ENCODE measurements at regions not wholly inside any gene's neighbourhood (a gene's known extent, or its start where the extent isn't known, plus 50 kb on each side); places are given as distances from the start of the nearest gene placed in this dataset.
"Not testable (repeated sequence)": the region's sequence is repeated elsewhere in the genome, so short reads cannot be mapped to it uniquely, and the experiment has no call there.

DNA sequence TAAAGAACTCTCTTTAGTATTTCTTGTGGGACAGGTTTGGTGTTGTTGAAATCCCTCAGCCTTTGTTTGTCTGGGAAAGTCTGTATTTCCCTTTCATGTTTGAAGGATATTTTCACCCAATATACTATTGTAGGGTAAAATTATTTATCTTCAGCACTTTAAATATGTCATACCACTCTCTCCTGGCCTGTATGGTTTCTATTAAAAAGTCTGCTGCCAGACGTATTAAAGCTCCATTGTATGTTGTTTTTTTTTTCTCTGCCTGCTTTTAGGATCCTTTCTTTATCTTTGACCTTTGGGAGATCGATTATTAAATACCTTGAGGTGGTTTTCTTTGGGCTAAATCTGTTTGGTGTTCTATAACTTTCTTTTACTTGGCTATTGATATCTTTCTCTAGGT, 119.0 kb upstream of the TBC1D5 start:
- Mint-ChIP-seq H3K27ac (no peak overlapping the region), H3K4me3 (no peak overlapping the region), H3K4me1 (ENCODE audit: low read depth) (no peaks in the 10 kb centered on the region), H3K27me3 (ENCODE audit: low read depth) (peaks cover 5% of the 10 kb centered on the region), H3K36me3 (ENCODE audit: insufficient read depth in 2 of 2) (no peaks in the 10 kb centered on the region), H3K9me3 (no peaks in the 10 kb centered on the region)
- no peak for ATAC-seq (replicated peaks in 1 of 2)
- no peak for DNase-seq

- DNase-seq; H3K36me3 Mint-ChIP-seq (ENCODE audit: insufficient read depth in 2 of 2); ATAC-seq (replicated peaks in 1 of 2); H3K9me3 Mint-ChIP-seq; H3K27me3 Mint-ChIP-seq (ENCODE audit: low read depth); H3K27ac Mint-ChIP-seq; H3K4me3 Mint-ChIP-seq; H3K4me1 Mint-ChIP-seq (ENCODE audit: low read depth): not testable (repeated sequence)
Measured at GRCh38 chr3:17860840-17861471, 118.5 kb upstream of the TBC1D5 start.

- Mint-ChIP-seq H3K27ac (no peak overlapping the region), H3K4me1 (ENCODE audit: low read depth) (no peaks in the 10 kb centered on the region), H3K36me3 (ENCODE audit: insufficient read depth in 2 of 2) (no peaks in the 10 kb centered on the region), H3K4me3 (no peak overlapping the region), H3K27me3 (ENCODE audit: low read depth) (no peaks in the 10 kb centered on the region), H3K9me3 (no peaks in the 10 kb centered on the region)
- ATAC-seq (replicated peaks in 1 of 2) (no peak), DNase-seq (no peak)
Measured at GRCh38 chr3:17852217-17852616, 109.8 kb upstream of the TBC1D5 start.

GRCh38 chr3:17850448-17850847, 108.0 kb upstream of the TBC1D5 start:
- Mint-ChIP-seq H3K4me3 (no peak overlapping the region), H3K9me3 (no peaks in the 10 kb centered on the region), H3K27ac (no peak overlapping the region), H3K27me3 (ENCODE audit: low read depth) (no peaks in the 10 kb centered on the region), H3K36me3 (ENCODE audit: insufficient read depth in 2 of 2) (no peaks in the 10 kb centered on the region), H3K4me1 (ENCODE audit: low read depth) (no peaks in the 10 kb centered on the region)
- DNase-seq: no peak
- ATAC-seq (replicated peaks in 1 of 2): no peak

GRCh38 chr3:17848102-17848501, 105.7 kb upstream of the TBC1D5 start:
- Mint-ChIP-seq H3K27ac (no peak overlapping the region), H3K9me3 (no peaks in the 10 kb centered on the region), H3K36me3 (ENCODE audit: insufficient read depth in 2 of 2) (no peaks in the 10 kb centered on the region), H3K27me3 (ENCODE audit: low read depth) (no peaks in the 10 kb centered on the region), H3K4me1 (ENCODE audit: low read depth) (no peaks in the 10 kb centered on the region), H3K4me3 (no peak overlapping the region)
- ATAC-seq (replicated peaks in 1 of 2): no peak
- DNase-seq: no peak

GRCh38 chr3:17847156-17847555, 104.7 kb upstream of the TBC1D5 start:
- Mint-ChIP-seq H3K36me3 (ENCODE audit: insufficient read depth in 2 of 2) (no peaks in the 10 kb centered on the region), H3K27ac (no peak overlapping the region), H3K27me3 (ENCODE audit: low read depth) (no peaks in the 10 kb centered on the region), H3K4me3 (no peak overlapping the region), H3K4me1 (ENCODE audit: low read depth) (no peaks in the 10 kb centered on the region), H3K9me3 (no peaks in the 10 kb centered on the region)
- DNase-seq (no peak), ATAC-seq (replicated peaks in 1 of 2) (no peak)

DNA sequence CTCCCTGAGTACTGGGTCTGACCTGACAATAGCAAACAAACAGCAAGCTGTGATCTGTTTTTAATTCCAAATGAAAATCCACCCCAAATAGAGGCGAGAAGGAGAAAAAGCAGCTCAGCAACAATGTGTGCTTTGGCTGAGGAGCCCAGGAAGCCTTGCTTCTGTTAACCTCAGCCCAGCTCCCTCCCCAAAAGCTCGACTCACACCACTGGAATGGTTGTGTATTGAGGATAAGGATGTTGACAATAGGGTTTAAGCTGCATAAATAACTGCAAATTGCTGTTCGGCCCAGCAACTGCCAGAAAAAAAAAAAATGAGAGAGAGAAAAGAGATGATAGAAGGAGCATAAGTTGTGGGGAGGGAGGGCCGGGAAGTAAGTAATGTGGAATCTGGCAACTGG, 104.0 kb upstream of the TBC1D5 start:
- DNase-seq: no peak
- Mint-ChIP-seq H3K4me1 (ENCODE audit: low read depth) (no peaks in the 10 kb centered on the region), H3K36me3 (ENCODE audit: insufficient read depth in 2 of 2) (no peaks in the 10 kb centered on the region), H3K27ac (no peak overlapping the region), H3K4me3 (no peak overlapping the region), H3K9me3 (no peaks in the 10 kb centered on the region), H3K27me3 (ENCODE audit: low read depth) (no peaks in the 10 kb centered on the region)
- no peak for ATAC-seq (replicated peaks in 1 of 2)

- Mint-ChIP-seq H3K27me3 (ENCODE audit: low read depth) (no peaks in the 10 kb centered on the region), H3K36me3 (ENCODE audit: insufficient read depth in 2 of 2) (no peaks in the 10 kb centered on the region), H3K27ac (no peak overlapping the region), H3K4me3 (no peak overlapping the region), H3K4me1 (ENCODE audit: low read depth) (no peaks in the 10 kb centered on the region), H3K9me3 (no peaks in the 10 kb centered on the region)
- DNase-seq (no peak), ATAC-seq (replicated peaks in 1 of 2) (no peak)
Measured at GRCh38 chr3:17845026-17845812, 102.8 kb upstream of the TBC1D5 start.

DNA sequence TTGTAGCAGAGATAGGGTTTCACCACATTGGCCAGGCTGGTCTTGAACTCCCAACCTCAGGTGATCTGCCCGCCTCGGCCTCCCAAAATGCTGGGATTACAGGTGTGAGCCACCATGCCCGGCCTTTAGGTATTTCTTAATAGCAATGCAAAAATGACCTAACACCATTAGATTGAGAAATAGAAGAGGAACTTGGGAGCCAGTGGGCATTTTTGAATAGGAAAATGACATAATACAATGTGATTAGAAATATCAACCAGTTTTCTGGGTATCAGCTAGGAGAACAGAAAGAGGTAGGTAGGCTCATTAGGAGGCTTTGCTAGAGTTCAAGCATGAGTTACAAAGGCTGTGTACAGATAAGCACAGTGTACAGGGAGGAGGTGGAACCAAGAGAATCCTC, 101.8 kb upstream of the TBC1D5 start:
- no peaks in the 10 kb centered on the region for H3K36me3 Mint-ChIP-seq (ENCODE audit: insufficient read depth in 2 of 2)
- no peaks in the 10 kb centered on the region for H3K27me3 Mint-ChIP-seq (ENCODE audit: low read depth)
- H3K27ac Mint-ChIP-seq: no peak overlapping the region
- no peaks in the 10 kb centered on the region for H3K9me3 Mint-ChIP-seq
- no peak for ATAC-seq (replicated peaks in 1 of 2)
- no peaks in the 10 kb centered on the region for H3K4me1 Mint-ChIP-seq (ENCODE audit: low read depth)
- H3K4me3 Mint-ChIP-seq: no peak overlapping the region
- no peak for DNase-seq

GRCh38 chr3:17841190-17841828, 98.9 kb upstream of the TBC1D5 start:
- Mint-ChIP-seq H3K4me1 (ENCODE audit: low read depth) (no peaks in the 10 kb centered on the region), H3K27me3 (ENCODE audit: low read depth) (no peaks in the 10 kb centered on the region), H3K27ac (no peak overlapping the region), H3K9me3 (no peaks in the 10 kb centered on the region), H3K4me3 (no peak overlapping the region), H3K36me3 (ENCODE audit: insufficient read depth in 2 of 2) (no peaks in the 10 kb centered on the region)
- ATAC-seq (replicated peaks in 1 of 2): peak; percentile 78 to 82
- DNase-seq: peak; percentile 77 to 81

DNA sequence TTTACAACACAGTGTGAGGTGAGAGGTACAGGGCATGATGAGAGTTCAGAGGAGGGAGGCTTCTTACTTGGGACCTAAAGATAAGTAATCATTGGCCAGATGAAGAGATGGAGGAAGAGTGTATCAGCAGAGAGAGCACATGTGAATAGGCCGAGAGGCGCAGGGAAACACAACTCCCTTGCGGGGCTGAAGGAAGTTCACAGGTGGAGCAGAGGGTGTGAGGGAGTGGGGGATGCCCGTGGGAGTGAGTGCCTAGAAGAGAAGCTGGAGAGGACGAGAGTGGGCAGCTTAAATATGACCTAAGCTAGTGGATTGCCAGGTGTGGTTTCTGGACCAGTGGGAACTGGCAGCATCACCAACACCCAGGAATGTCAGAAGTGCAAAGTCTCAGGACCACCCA, 98.2 kb upstream of the TBC1D5 start:
- no peak for ATAC-seq (replicated peaks in 1 of 2)
- no peak overlapping the region for H3K4me3 Mint-ChIP-seq
- no peaks in the 10 kb centered on the region for H3K4me1 Mint-ChIP-seq (ENCODE audit: low read depth)
- H3K27me3 Mint-ChIP-seq (ENCODE audit: low read depth): no peaks in the 10 kb centered on the region
- no peak overlapping the region for H3K27ac Mint-ChIP-seq
- no peak for DNase-seq
- no peaks in the 10 kb centered on the region for H3K36me3 Mint-ChIP-seq (ENCODE audit: insufficient read depth in 2 of 2)
- no peaks in the 10 kb centered on the region for H3K9me3 Mint-ChIP-seq

- Mint-ChIP-seq H3K36me3 (ENCODE audit: insufficient read depth in 2 of 2) (no peaks in the 10 kb centered on the region), H3K9me3 (no peaks in the 10 kb centered on the region), H3K4me3 (no peak overlapping the region), H3K27ac (no peak overlapping the region), H3K4me1 (ENCODE audit: low read depth) (no peaks in the 10 kb centered on the region), H3K27me3 (ENCODE audit: low read depth) (no peaks in the 10 kb centered on the region)
- ATAC-seq (replicated peaks in 1 of 2) (no peak), DNase-seq (no peak)
Measured at GRCh38 chr3:17840126-17840525, 97.7 kb upstream of the TBC1D5 start.

GRCh38 chr3:17836919-17837318, 94.5 kb upstream of the TBC1D5 start:
- DNase-seq (no peak), ATAC-seq (replicated peaks in 1 of 2) (no peak)
- H3K27me3 Mint-ChIP-seq (ENCODE audit: low read depth): no peaks in the 10 kb centered on the region
- no peaks in the 10 kb centered on the region for H3K4me1 Mint-ChIP-seq (ENCODE audit: low read depth)
- no peaks in the 10 kb centered on the region for H3K36me3 Mint-ChIP-seq (ENCODE audit: insufficient read depth in 2 of 2)
- no peak overlapping the region for H3K4me3 Mint-ChIP-seq
- H3K27ac Mint-ChIP-seq: no peak overlapping the region
- no peaks in the 10 kb centered on the region for H3K9me3 Mint-ChIP-seq

Measured in activated T-cell treated with anti-CD3 and anti-CD28 coated beads, Interleukin-2, amount 50 U/mL, for 72 hours (primary cell).